Endodermal cell (in vitro differentiated cells): ENCODE measurements at regions not wholly inside any gene's neighbourhood (a gene's known extent, or its start where the extent isn't known, plus 50 kb on each side); places are given as distances from the start of the nearest gene placed in this dataset.
A peak's percentile ranks its signal among the peaks of the same experiment; 100 is the strongest.

ENCODE experiments used
- DNase-seq: peaks from one replicate; pipeline ENCODE4 v3.0.0-alpha.2; 2017
- H3K27ac ChIP-seq: 2 replicates; pipeline ENCODE4 v1.5.1; 2013; ENCODE audit warnings: mild to moderate bottlenecking, low read depth, low read length, moderate library complexity
- H3K27me3 ChIP-seq: 2 replicates; pipeline ENCODE4 v1.6.1; 2013; ENCODE audit warnings: mild to moderate bottlenecking, low read length, moderate library complexity; ENCODE audit not compliant: insufficient read depth, control insufficient read depth, poor library complexity, severe bottlenecking
- H3K36me3 ChIP-seq: 2 replicates; pipeline ENCODE4 v1.7.0; 2013; ENCODE audit warnings: mild to moderate bottlenecking, low read length, moderate library complexity; ENCODE audit not compliant: control insufficient read depth, insufficient read depth
- H3K4me1 ChIP-seq: one replicate; pipeline ENCODE4 v1.7.0; 2013; ENCODE audit warnings: low read length; ENCODE audit not compliant: control insufficient read depth, insufficient read depth
- H3K4me3 ChIP-seq: 2 replicates; pipeline ENCODE4 v1.5.1; 2013; ENCODE audit warnings: mild to moderate bottlenecking, low read length, moderate library complexity
- H3K9ac ChIP-seq: 2 replicates; pipeline ENCODE4 v1.6.1; 2013; ENCODE audit warnings: mild to moderate bottlenecking, low read length, moderate library complexity; ENCODE audit not compliant: poor library complexity, severe bottlenecking; ENCODE audit errors: extremely low read depth
- H3K9me3 ChIP-seq: 2 replicates; pipeline ENCODE4 v1.6.1; 2013; ENCODE audit warnings: mild to moderate bottlenecking, low read length, moderate library complexity; ENCODE audit not compliant: control insufficient read depth
- H3K27ac Mint-ChIP-seq: 2 replicates; pipeline ENCODE4 v1.8.0; 2020; ENCODE audit warnings: mixed read lengths
- H3K27me3 Mint-ChIP-seq: 2 replicates; pipeline ENCODE4 v1.8.0; 2021; ENCODE audit warnings: mild to moderate bottlenecking, mixed read lengths; ENCODE audit not compliant: insufficient read depth
- H3K36me3 Mint-ChIP-seq: 2 replicates; pipeline ENCODE4 v1.8.0; 2020; ENCODE audit warnings: low read depth, mixed read lengths
- H3K4me1 Mint-ChIP-seq: 2 replicates; pipeline ENCODE4 v1.8.0; 2020; ENCODE audit warnings: mixed read lengths
- H3K4me3 Mint-ChIP-seq: 2 replicates; pipeline ENCODE4 v1.8.0; 2020; ENCODE audit warnings: mild to moderate bottlenecking, moderate library complexity, mixed read lengths
- H3K9me3 Mint-ChIP-seq: 2 replicates; pipeline ENCODE4 v1.8.0; 2020; ENCODE audit warnings: mild to moderate bottlenecking, mixed read lengths
- CTCF ChIP-seq: fragments of 200-600 bp; sonication (generic); conservative IDR thresholded peaks from 2 replicates; pipeline ENCODE4 v1.5.0; 2021; ENCODE audit warnings: antibody characterized with exemption, mild to moderate bottlenecking
- WGBS, 2 experiments: methylation state at CpG; one replicate each; pipeline versions ENCODE4 v1.1.5 to v1.1.7; 2013; ENCODE audit warnings: missing lambda C conversion rate in 2 of 2, mixed read lengths in 1 of 2; ENCODE audit not compliant: insufficient coverage in 1 of 2, insufficient read length in 1 of 2; 5-methylcytosine and 5-hydroxymethylcytosine counted together

GRCh38 chr15:88315221-88315878 is 58.8 kb upstream of the NTRK3 start:
- Histone ChIP-seq H3K27me3 (peaks cover 55% of the 10 kb centered on the region), H3K4me1 (no peaks in the 10 kb centered on the region), H3K27ac (no peak overlapping the region), H3K36me3 (no peaks in the 10 kb centered on the region), H3K9ac (no peak overlapping the region), H3K9me3 (no peaks in the 10 kb centered on the region), H3K4me3 (no peak overlapping the region)
- no peak for DNase-seq
- WGBS, 2 experiments, result no CpG with 5 or more reads among the region's 1 CpG
- Mint-ChIP-seq H3K36me3 (no peaks in the 10 kb centered on the region), H3K27me3 (peaks cover 66% of the 10 kb centered on the region), H3K9me3 (peaks cover 11% of the 10 kb centered on the region), H3K27ac (no peak overlapping the region), H3K4me3 (no peak overlapping the region), H3K4me1 (no peaks in the 10 kb centered on the region)
- TF ChIP-seq CTCF, result peak; percentile 29

- H3K9me3 Mint-ChIP-seq, result peaks cover 11% of the 10 kb centered on the region
- H3K36me3 Mint-ChIP-seq, result no peaks in the 10 kb centered on the region
- H3K4me1 ChIP-seq, result no peaks in the 10 kb centered on the region
- H3K27ac Mint-ChIP-seq, result no peak overlapping the region
- no peak overlapping the region for H3K4me3 ChIP-seq
- no peak overlapping the region for H3K4me3 Mint-ChIP-seq
- no peaks in the 10 kb centered on the region for H3K9me3 ChIP-seq
- peaks cover 74% of the 10 kb centered on the region for H3K27me3 Mint-ChIP-seq
- no peak overlapping the region for H3K9ac ChIP-seq
- H3K36me3 ChIP-seq, result no peaks in the 10 kb centered on the region
- H3K27me3 ChIP-seq, result peaks cover 58% of the 10 kb centered on the region
- TF ChIP-seq CTCF, result no peak
- WGBS, 2 experiments, result 75 to 92% methylated on average over 4 to 7 of the region's 7 CpGs
- H3K4me1 Mint-ChIP-seq, result no peaks in the 10 kb centered on the region
- no peak for DNase-seq
- H3K27ac ChIP-seq, result no peak overlapping the region
Measured at GRCh38 chr15:88312941-88313579, 56.5 kb upstream of the NTRK3 start.

DNA sequence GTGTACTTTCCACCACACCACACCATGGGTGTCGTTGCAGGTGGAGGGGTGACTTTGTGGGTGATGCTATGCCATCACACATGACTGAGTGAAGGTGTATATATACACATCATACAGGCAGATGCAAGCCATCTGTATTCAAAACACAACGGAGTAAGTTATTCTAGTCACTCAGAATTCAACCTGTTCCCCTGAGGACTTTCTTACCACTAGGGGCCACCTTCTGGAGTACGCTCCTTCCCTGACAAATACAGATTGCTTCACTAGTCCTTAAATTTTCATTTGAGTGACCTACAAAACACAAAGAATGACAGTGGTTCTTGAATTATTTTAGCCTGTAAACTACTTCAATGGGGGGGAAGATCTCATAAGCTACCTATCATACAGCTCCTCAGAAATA is 52.8 kb upstream of the NTRK3 start:
- Histone ChIP-seq H3K4me3 (no peak overlapping the region), H3K27ac (no peak overlapping the region), H3K4me1 (no peaks in the 10 kb centered on the region), H3K9ac (no peak overlapping the region), H3K9me3 (no peaks in the 10 kb centered on the region), H3K27me3 (peaks cover 45% of the 10 kb centered on the region), H3K36me3 (no peaks in the 10 kb centered on the region)
- 70 to 87% methylated on average over 2 of the region's 3 CpGs for WGBS, 2 experiments
- Mint-ChIP-seq H3K4me1 (no peaks in the 10 kb centered on the region), H3K9me3 (peaks cover 3% of the 10 kb centered on the region), H3K27ac (no peak overlapping the region), H3K4me3 (no peak overlapping the region), H3K27me3 (peaks cover 68% of the 10 kb centered on the region), H3K36me3 (no peaks in the 10 kb centered on the region)
- no peak for DNase-seq
- TF ChIP-seq CTCF, result peak; percentile 74
